LNCaP clone FGC (cell line): ENCODE measurements at regions not wholly inside any gene's neighbourhood (a gene's known extent, or its start where the extent isn't known, plus 50 kb on each side); places are given as distances from the start of the nearest gene placed in this dataset.
"Not testable (repeated sequence)": the region's sequence is repeated elsewhere in the genome, so short reads cannot be mapped to it uniquely, and the experiment has no call there.

Source experiments
- DNase-seq: peaks from one replicate; pipeline ENCODE4 v3.0.0-alpha.2; 2011; ENCODE audit warnings: low read depth
- H3K4me3 ChIP-seq: 2 replicates; pipeline ENCODE4 v1.5.1; 2011; ENCODE audit warnings: mild to moderate bottlenecking, low read depth, low read length, control low read depth
- TF ChIP-seq, protein P1 (sequence below): IDR thresholded peaks from 2 replicates; pipeline ENCODE4 v1.5.1; 2012; ENCODE audit warnings: mild to moderate bottlenecking; ENCODE audit not compliant: control insufficient read depth, insufficient read depth; ENCODE audit errors: extremely low read depth

DNA sequence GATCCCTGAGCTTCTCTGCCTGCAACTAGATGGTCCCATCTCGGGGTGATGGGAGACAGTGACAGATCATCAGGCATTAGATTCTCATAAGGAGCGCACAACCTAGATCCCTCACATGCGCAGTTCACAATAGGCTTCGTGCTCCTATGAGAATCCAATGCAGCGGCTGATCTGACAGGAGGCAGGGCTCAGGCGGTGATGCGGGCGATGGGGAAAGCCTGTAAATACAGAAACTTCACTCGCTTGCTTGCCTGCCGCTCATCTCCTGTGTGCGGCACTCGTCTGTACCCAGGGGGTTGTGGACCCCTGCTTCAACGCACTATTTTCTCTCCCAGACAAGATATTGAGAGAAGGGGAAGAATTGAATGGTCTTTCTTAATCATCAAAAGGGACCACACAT, 473.9 kb downstream of the ZNF536 start:
- no peak for DNase-seq
- H3K4me3 ChIP-seq: no peak overlapping the region
- TF ChIP-seq, protein P1, sequence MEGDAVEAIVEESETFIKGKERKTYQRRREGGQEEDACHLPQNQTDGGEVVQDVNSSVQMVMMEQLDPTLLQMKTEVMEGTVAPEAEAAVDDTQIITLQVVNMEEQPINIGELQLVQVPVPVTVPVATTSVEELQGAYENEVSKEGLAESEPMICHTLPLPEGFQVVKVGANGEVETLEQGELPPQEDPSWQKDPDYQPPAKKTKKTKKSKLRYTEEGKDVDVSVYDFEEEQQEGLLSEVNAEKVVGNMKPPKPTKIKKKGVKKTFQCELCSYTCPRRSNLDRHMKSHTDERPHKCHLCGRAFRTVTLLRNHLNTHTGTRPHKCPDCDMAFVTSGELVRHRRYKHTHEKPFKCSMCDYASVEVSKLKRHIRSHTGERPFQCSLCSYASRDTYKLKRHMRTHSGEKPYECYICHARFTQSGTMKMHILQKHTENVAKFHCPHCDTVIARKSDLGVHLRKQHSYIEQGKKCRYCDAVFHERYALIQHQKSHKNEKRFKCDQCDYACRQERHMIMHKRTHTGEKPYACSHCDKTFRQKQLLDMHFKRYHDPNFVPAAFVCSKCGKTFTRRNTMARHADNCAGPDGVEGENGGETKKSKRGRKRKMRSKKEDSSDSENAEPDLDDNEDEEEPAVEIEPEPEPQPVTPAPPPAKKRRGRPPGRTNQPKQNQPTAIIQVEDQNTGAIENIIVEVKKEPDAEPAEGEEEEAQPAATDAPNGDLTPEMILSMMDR: no peak

GRCh38 chr19:30842926-30843325, 470.7 kb downstream of the ZNF536 start:
- TF ChIP-seq, protein P1: no peak
- H3K4me3 ChIP-seq: no peak overlapping the region
- DNase-seq: no peak

GRCh38 chr19:30841934-30842333, 469.8 kb downstream of the ZNF536 start:
- TF ChIP-seq, protein P1: no peak
- no peak overlapping the region for H3K4me3 ChIP-seq
- DNase-seq: no peak

GRCh38 chr19:30830875-30831274, 458.7 kb downstream of the ZNF536 start:
- H3K4me3 ChIP-seq: no peak overlapping the region
- no peak for DNase-seq
- TF ChIP-seq, protein P1: no peak

DNA sequence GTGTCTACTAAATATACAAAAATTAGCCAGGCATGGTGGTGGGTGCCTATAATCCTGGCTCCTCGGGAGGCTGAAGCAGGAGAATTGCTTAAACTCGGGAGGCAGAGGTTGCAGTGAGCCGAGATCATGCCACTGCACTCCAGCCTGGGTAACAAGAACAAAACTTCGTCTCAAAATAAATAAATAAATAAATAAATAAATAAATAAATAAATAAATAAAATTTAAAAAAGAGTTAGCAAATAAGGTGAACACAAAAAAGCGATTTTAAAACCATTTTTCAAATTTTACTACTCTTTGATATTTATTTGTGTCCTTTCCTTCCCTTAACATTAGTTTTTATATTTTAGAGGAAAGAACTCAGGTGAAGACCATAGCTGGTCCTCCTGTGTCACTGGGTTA, 453.3 kb downstream of the ZNF536 start:
- H3K4me3 ChIP-seq, DNase-seq: not testable (repeated sequence)

DNA sequence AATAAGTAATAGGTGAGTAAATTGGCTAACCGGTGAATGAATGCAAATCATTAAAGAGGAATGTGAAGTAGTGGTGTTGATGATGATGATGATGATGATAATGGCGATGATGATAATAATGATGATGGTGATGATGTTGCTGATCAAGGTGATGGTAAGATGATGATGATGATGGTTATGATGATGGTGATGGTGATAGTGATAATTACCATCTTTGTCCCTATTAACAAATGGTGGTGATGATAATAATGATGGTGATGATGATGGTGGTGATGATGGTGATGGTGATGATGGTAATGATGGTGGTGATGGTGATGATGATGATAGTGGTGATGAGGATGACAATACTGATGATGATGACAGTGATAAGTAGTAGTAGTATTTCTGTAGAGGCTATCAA, 452.6 kb downstream of the ZNF536 start:
- H3K4me3 ChIP-seq: no peak overlapping the region
- TF ChIP-seq, protein P1: no peak
- DNase-seq: no peak

DNA sequence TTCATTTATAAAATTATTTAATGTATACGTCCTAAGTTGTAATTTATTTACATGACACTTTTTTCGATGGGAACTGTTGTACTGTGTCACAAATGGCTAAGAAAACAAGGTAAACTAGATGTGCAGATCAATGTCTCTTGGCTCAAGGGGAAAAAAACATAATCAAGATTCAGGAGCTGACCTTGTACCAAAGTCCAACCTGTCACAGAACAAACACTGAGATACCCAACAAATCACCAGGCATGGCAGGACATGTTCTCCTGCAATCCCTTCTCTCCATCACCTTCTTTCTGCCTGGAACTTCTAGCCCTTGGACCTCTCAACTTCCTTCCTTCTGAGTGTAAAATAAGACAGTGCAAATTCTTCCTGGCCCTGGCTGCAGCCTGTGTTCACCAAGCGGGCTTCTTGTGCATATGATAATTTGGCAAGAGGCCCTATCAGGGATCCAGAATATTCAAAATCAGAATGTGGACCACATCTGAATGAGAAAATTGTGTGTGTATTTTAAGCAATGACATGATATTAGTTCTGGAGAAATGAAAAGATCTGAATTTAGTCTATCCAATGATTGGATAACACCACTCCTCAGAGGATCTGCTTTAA, 445.9 kb downstream of the ZNF536 start:
- TF ChIP-seq, protein P1: no peak
- no peak for DNase-seq
- no peak overlapping the region for H3K4me3 ChIP-seq
